Activated CD4-positive, alpha-beta T cell treated with anti-CD3 and anti-CD28 coated beads, Interleukin-10, Interleukin-2, amounts not matched to agents 100 ng/mL and 50 ng/mL, durations not matched to agents 16 hours and 8 hours (primary cell): ENCODE measurements at regions not wholly inside any gene's neighbourhood (a gene's known extent, or its start where the extent isn't known, plus 50 kb on each side); places are given as distances from the start of the nearest gene placed in this dataset.

ENCODE experiments used
- DNase-seq: peaks from one replicate; pipeline ENCODE4 v3.0.0-alpha.2; 2020

- no peak for DNase-seq
Observed at GRCh38 chr6:122081921-122082320, 317.5 kb upstream of the HSF2 start.

GRCh38 chr6:122082370-122082769 is 317.1 kb upstream of the HSF2 start:
- no peak for DNase-seq

GRCh38 chr6:122092366-122092765 is 307.1 kb upstream of the HSF2 start:
- no peak for DNase-seq

- no peak for DNase-seq
Observed at GRCh38 chr6:122098201-122098678, 301.2 kb upstream of the HSF2 start.

- no peak for DNase-seq
Observed at GRCh38 chr6:122102026-122102425, 297.4 kb upstream of the HSF2 start.

- no peak for DNase-seq
Observed at GRCh38 chr6:122107256-122107852, 292.1 kb upstream of the HSF2 start.

- no peak for DNase-seq
Observed at GRCh38 chr6:122109075-122109474, 290.4 kb upstream of the HSF2 start.

- DNase-seq = no peak
Observed at GRCh38 chr6:122114717-122115116, 284.7 kb upstream of the HSF2 start.

- DNase-seq = no peak
Observed at GRCh38 chr6:122116119-122116834, 283.2 kb upstream of the HSF2 start.

GRCh38 chr6:122116835-122117627 is 282.4 kb upstream of the HSF2 start:
- no peak for DNase-seq

- no peak for DNase-seq
Observed at GRCh38 chr6:122118945-122119506, 280.4 kb upstream of the HSF2 start.

GRCh38 chr6:122122202-122122601 is 277.2 kb upstream of the HSF2 start:
- no peak for DNase-seq

- no peak for DNase-seq
Observed at GRCh38 chr6:122122686-122123085, 276.8 kb upstream of the HSF2 start.

- DNase-seq = no peak
Observed at GRCh38 chr6:122124908-122125307, 274.5 kb upstream of the HSF2 start.

- DNase-seq = no peak
Observed at GRCh38 chr6:122126894-122127293, 272.6 kb upstream of the HSF2 start.

GRCh38 chr6:122128445-122128844 is 271.0 kb upstream of the HSF2 start:
- no peak for DNase-seq

- no peak for DNase-seq
Observed at GRCh38 chr6:122129313-122130025, 270.0 kb upstream of the HSF2 start.

GRCh38 chr6:122130026-122130348 is 269.5 kb upstream of the HSF2 start:
- DNase-seq = no peak

- DNase-seq = no peak
Observed at GRCh38 chr6:122130518-122130917, 268.9 kb upstream of the HSF2 start.

- no peak for DNase-seq
Observed at GRCh38 chr6:122136386-122136785, 263.1 kb upstream of the HSF2 start.

- DNase-seq = no peak
Observed at GRCh38 chr6:122140031-122140430, 259.4 kb upstream of the HSF2 start.

GRCh38 chr6:122141246-122141645 is 258.2 kb upstream of the HSF2 start:
- no peak for DNase-seq
